Right lobe of liver (tissue), 4 donors: ENCODE measurements at regions not wholly inside any gene's neighbourhood (a gene's known extent, or its start where the extent isn't known, plus 50 kb on each side); places are given as distances from the start of the nearest gene placed in this dataset.

Experiments used
- POLR2A ChIP-seq: fragments of 450-650 bp; IDR thresholded peaks from one replicate; pipeline ENCODE4 v1.6.1; 2017; ENCODE audit warnings: antibody characterized with exemption, mild to moderate bottlenecking
- TF ChIP-seq, protein P1 (sequence below), 4 donors: fragments of 200-600 bp in 3 of 4; fragments of 450-650 bp in 1 of 4; IDR thresholded peaks; one replicate each; pipeline versions ENCODE4 v1.5.1 to v1.8.0; 2016 to 2022; ENCODE audit warnings: antibody characterized with exemption in 4 of 4, mild to moderate bottlenecking in 2 of 4
- donor health status: DM: no; HTN: no; CAD: no.
- donor health status: DM: no; HTN: no; CAD: no.
- donor health status: DM: no; HTN: yes; CAD: no.

- TF ChIP-seq, protein P1, sequence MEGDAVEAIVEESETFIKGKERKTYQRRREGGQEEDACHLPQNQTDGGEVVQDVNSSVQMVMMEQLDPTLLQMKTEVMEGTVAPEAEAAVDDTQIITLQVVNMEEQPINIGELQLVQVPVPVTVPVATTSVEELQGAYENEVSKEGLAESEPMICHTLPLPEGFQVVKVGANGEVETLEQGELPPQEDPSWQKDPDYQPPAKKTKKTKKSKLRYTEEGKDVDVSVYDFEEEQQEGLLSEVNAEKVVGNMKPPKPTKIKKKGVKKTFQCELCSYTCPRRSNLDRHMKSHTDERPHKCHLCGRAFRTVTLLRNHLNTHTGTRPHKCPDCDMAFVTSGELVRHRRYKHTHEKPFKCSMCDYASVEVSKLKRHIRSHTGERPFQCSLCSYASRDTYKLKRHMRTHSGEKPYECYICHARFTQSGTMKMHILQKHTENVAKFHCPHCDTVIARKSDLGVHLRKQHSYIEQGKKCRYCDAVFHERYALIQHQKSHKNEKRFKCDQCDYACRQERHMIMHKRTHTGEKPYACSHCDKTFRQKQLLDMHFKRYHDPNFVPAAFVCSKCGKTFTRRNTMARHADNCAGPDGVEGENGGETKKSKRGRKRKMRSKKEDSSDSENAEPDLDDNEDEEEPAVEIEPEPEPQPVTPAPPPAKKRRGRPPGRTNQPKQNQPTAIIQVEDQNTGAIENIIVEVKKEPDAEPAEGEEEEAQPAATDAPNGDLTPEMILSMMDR (IDR thresholded peaks at IDR 0.05) = no peak
- no peak for TF ChIP-seq POLR2A
These were observed 945.0 kb upstream of the INTU start for GRCh38 chr4:126687655-126688358.
